NOMO-1 (cell line): ENCODE measurements at regions not wholly inside any gene's neighbourhood (a gene's known extent, or its start where the extent isn't known, plus 50 kb on each side); places are given as distances from the start of the nearest gene placed in this dataset.
A peak's percentile ranks its signal among the peaks of the same experiment; 100 is the strongest.
"Not testable (repeated sequence)": the region's sequence is repeated elsewhere in the genome, so short reads cannot be mapped to it uniquely, and the experiment has no call there.

ENCODE experiments used
- DNase-seq, 2 experiments: peaks; one replicate each; lab custom pipeline; 2025; ENCODE audit not compliant: unreplicated experiment in 2 of 2; lab: John Stamatoyannopoulos, UW

DNA sequence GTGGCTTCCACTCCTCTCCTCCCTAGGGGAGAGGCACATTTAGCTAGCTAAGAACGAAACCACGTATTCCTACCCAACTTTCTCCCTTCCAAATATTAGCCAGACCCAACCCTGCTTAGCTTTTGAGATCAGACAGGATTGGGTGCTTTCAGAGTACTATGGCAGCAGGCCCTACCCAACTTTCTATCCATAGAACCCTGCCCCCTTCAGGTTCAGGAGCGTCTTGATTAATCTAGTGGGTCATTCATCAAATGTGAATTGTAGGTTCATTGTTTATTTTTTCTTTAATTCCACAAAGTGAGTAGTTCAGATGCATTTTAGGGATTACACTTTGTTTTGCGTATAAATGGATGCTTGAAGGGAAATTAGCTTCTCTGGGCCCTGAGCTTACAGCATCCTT is 188.3 kb downstream of the MIB1 start:
- DNase-seq, result no peak

DNA sequence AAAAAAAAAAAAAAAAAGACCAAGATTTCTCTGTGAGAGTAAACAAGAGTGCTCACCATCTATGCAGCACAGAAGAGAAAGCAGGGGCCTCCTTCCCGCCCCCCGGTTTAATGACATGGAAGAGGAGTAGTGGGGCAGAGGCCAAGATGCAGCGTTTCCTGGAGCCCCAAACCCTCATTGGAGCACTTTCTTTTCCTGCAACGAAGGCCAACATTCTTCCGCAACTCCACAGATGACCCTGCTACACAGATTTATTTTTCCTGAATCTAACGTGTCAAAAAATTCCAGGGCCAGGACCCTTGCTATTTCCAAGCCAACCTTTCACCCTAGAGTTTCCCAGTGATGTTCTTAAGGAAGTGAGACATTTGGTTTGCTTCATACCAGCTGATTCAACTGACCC is 189.6 kb downstream of the MIB1 start:
- no peak for DNase-seq

DNA sequence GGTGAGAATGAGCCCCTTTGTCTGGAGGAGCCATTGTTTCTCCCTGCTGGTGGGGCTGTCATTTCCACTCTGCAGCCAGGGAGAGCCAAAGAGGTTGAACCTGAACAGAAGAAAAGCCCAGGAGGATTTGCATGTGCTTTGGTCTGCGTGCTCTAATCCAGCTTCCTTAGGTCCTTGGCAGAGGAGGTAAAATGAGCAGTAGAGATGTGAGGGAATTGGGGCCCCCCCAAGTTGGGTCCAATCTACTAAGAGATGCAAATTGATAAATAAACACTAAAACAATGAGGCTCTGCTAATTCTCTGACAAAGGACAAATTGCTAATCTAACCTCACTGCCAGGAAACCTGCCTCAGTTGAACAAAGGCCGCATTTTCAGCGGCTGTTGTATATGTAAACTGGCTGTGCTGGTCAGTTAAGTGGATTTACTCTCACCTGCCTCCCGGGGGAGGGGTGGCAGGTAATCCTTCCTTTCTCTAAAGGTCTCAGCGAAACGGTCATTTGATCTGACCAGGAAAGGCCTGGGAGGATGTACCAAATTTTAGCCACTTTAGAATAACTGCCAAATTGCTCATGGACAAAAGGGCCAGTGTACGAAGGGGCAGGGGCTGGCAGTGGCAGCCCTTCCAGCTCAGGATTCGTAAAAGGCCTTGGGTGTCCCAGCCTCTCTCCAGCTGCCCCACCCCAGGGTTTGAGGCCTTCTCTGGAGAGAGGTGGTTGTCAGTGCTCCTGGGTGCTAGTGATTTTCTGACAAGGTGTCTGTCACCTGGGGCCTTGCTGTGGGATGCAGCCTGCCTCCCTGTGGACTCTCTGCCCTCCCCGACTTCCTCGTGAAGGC is 193.6 kb downstream of the MIB1 start:
- no peak for DNase-seq

DNA sequence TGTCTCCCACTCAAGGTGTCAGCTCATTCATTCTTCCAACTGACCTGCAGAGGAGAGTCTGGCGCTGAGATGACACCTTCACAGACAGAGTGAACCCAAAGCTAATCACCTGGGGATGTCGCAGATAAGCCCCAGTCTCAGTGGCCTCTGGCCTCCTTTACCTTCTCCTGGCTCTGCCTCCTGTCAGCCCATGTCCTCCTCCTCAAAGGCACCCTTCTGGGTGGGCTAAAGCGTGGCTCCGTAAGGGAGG is 194.1 kb downstream of the MIB1 start:
- DNase-seq, result no peak

DNA sequence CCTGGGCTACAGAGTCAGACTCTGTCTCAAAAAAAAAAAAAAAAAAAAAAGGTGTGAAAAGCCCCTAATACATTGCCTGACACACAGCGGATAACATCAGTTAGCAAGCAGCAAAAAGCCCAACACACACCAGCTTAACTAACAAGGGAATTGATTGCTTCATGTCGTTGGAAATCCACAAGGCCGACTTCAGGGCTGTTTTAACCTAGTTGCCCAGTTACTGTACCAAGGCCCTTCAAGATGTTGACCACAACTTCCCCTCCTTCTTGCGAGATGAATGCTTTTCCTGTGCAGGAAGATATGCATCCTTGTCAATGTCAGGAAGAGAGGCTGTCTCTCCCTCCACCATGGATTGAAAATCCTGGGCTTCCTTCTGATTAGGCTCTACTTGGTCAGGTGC is 202.9 kb downstream of the MIB1 start:
- DNase-seq, result peak; percentile 24 to 58

DNA sequence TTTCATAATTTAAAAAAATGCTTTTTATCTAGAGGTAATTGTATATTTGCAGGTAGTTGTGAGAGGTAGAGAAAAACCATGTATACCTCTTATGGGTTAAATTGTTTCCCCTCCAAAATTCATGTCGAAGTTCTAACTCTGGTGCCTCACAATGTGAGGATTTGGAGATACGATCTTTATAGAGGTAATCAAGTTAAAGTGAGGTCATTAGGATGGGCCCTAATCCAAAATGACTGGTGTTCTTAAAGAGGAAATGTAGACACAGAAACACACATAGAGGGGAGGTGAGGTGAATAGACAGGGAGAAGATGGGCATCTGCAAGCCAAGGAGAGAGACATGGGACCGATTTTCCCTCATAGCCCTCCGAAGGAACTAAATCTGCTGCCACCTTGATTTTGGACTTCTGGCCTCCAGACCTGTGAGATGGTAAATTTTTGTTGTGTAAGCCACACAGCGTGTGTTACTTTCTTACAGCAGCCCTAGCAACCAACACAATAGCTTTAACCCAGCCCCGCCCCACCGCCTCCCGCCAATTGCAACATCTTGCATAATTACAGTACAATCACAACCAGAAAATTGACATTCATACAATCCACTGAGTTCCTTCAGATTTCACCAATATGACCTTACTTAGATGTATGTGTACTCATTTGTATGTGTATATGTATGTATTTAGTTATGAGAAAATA is 208.9 kb downstream of the MIB1 start:
- DNase-seq, result no peak

DNA sequence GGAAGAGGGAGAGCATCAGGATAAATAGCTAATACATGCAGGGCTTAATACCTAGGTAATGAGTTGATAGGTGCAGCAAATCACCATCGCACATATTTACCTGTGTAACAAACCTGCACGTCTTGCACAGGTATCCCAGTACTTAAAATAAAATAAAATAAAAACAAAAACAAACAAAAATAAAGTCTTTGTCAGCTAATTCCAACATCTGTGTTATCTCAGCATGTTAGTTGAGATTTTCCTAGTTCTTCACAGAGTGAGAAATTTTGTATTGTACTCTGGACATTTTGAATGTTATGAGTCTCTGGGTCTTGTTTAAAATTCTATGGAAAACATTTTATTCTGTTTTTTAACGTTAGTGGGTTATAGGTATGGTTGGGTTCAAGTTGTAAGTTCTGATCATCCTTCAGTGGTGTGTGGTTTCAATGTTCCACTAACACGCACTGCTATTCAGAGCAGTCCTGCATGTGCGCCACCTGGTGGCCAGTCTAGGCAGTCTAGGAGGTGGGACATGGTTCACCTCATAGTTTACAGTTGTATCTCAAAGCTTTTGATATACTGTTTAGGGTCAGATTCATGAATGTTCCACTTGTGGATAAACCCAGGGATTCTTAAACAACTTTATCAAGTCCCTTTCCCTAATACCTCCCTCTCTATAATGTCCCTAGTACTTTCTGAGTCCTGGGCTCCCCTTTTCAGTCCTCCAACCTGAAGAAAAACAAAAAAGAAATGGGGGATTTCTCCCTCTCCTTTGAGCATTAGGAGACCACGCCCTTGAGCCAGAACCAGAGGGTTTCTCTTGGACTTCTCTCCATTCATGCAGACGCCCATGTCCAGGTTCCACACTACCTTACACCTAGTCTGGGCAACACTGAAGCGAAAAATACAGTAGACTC is 213.4 kb upstream of the GATA6 start:
- peak; percentile 4 to 34 for DNase-seq

DNA sequence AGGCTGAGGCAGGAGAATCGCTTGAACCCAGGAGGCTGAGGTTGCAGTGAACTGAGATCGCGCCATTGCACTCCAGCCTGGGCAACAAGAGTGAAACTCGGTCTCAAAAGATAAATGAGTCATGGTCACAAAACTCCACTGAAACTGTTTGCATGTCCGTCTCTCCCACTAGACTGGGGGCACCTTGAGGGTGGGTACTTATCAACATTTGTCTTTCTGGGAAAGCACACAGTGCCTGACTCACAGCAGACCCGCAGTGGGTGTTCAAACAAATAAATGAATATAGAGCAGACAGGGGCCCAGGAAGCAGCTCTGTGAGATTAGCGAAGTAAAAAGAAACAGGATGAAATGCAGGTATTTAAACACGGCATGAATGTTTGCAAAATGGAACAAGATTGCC is 211.1 kb upstream of the GATA6 start:
- no peak for DNase-seq

DNA sequence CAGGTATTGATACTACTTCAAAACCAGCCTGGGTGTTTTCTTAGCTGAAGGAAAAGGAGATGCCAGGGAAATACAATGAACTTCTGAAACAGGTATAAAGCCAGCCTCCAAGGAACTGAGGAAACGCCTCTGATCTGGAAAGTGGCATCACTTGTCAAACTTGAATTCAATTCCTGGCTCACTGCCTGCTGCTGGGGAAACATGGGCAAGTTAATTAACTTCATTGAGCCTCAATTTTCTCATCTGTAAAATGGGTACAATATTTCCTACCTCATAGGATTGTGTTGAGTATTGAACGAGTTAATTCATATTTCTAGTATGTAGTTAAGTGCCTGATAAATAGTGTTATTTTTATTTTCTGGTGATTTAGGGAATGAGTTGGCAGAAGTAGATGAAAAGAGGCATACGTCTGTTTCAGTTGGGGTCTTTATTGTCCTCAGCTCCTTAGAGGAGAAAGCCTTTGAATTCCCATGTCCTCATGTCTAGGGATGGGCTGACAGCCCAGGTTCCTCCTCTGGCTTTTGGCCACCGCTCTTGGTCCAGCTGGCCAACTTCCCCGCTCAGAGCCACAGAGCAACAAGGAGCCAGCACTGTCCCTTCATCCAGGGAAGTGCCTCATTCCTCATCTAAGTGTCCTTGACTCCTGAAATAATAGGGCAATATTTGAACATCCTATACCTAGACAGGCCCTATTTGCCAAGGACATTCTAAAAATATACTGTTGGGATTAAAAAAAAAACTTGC is 210.5 kb upstream of the GATA6 start:
- no peak for DNase-seq

DNA sequence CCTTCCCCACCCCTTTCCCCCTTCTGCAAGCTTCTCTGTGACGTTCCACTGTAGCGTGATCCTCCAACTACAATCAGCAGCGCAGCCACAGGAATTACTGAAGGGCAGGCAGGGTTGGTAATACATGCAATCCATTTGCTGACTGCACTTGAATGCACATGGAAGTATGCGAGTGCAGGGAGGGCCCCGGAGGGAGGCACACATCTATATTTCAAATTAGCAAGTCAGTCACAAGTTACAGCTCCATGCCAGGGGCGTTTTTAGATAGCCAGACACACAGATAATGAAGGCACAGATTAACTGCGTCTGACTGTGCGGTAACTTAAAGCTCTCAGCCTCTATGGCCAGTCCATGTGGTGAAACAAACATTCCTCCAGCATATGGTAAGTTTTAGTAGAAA is 209.2 kb upstream of the GATA6 start:
- no peak for DNase-seq

DNA sequence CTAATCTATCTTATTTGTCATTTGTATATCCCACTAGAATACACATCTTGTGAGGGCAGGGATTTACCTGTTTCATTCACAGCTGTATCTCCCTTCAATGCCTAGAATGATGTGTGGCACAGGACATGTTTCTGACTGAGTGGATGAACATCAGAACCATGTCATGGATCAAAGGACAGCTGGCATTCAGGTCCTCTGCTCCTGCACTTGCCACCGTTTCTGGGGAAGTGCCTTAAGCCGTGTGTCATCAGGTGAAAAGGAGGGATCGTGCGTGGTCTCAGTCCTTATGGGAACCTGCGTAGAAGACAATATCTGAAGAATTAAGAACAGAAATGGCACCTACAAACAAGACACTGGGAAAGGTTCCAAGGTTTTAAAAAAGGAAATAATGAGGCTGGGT is 206.1 kb upstream of the GATA6 start:
- DNase-seq, result no peak

DNA sequence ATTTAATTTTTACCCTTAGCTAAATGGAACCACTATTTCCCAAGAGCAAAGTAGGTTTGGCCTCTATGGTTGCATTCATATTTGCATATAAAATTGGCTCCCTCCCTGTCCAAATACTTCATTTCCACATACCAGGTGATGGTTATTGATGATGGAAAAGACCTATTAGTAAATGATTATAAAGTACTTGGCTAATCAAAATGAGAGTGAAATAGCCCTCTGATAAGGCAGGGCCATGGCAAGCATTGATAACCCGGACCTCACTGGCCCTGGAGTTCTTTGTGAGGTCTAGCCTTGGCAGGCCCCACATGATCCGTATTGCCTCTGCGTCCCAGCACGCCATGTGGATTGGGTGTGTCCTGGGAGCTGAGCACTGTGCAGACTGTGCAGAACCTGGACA is 201.1 kb upstream of the GATA6 start:
- no peak for DNase-seq

DNA sequence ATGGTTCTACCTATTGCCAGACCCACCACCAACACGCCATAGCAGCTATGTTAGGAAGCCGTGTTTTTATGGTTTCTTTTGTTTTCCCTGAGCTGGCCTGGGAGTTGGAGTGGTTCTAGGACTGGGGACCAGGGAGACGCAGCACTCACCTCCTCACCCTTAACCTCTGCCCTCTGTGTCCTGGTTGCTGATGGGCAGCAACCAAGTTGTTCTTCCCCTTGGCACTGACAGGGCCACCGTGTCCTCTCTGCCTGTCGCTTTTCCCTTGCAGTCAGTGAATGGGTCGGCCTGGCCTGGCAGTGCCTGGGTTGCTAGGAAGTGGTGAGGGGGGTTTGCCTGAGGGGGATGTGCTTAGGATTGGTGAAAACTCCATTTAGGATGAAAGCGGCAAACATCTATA is 197.1 kb upstream of the GATA6 start:
- no peak for DNase-seq

DNA sequence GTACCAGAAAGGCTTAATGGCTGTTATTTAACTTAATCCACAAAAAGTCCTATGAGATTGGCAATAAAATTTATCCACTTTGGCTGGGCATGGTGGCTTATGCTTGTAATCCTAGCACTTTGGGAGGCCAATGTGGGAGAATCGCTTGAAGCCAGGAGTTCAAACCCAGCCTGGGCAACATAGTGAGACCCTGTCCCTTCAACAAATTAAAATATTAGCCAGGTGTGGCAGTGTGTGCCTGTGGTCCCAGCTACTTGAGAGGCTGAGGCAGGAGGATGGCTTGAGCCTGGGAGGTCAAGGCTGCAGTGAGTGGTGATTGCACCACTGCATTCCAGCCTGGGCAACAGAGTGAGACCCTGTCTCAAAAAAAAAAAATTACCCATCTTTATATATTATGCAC is 193.4 kb upstream of the GATA6 start:
- not testable (repeated sequence) for DNase-seq

DNA sequence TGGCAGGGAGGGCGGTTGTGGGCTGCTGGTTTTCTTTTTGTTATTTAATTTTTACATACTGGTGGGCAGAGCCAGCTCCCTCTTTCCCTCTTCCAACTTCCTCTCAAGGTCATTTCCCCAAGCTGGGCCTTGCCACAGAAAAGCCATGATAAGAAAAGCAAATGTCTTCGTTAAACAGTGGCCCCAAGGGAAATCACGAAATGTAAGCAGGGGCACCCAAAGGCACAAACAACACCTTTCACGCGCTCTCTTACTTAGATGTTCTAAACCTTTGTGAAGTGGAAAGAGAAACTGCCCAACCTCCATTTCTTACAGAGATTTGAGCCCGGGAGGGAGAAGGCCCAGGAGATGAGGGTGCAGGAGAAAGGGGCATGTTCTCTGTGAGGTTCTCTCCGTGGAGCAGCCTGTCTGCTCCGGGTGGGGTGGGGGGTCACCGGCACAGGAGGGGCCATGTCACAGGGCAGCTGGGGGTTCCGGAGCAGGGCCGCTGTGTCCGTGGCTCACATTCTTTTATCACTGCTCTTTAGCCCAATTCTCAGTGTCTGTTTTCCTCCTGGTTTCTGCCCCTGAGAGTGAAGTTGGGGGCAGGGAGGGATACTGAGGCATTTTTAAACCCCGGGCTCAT is 190.7 kb upstream of the GATA6 start:
- no peak for DNase-seq

DNA sequence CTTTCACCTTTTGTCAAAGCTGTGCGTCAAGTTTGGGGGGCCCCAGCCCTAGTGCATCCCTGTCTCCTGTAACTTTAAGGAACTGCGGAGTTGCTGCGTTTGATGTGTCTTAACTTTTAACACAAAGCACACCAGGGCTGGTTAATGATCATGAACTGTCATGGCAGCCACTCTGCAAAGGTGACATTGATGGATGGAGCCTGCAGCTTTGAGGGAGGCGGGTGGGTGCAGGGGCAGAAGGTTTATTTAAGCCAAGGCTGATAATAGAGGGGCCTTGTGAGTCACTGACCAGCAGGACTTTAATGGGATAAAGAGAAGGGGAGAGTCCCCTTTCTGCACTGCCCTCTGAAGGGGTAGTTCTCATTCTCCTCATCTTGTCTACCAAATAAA is 190.2 kb upstream of the GATA6 start:
- DNase-seq, result no peak

DNA sequence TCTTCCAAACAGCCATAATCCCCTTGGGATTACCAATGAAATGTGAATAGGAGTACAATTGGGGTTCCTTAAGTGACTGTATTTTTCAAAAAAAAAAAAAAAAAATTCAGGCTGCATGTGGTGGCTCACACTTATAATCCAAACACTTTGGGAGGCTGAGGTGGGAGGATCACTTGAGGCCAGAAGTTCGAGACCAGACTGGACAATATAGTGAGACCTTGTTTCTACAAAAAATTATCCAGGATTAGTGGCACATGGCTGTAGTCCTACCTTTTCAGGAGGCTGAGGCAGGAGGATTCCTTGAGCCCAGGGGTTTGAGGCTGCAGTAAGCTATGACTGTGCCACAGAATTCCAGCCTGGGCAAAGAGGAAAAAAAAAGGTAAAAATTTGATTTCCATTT is 189.6 kb upstream of the GATA6 start:
- DNase-seq, result no peak

DNA sequence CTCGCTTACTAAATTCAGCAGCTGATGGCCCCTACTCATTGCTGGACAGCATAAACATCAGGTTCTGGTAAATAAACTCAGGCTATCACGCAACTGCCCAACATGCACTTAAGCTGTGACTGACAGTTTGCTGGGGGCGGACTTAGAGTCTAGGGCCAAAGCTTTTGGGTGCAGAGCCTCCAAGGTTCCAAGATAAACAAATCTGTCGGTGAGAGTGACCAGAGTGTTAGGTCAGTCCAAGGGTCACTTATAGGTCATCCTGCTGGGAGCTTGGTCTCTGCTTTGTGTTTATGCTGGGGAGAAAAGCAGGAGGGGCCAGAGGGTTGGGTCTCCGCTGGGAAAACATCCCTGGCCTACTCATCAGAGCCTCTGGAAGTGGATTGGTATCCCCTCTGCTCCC is 188.6 kb upstream of the GATA6 start:
- no peak for DNase-seq

DNA sequence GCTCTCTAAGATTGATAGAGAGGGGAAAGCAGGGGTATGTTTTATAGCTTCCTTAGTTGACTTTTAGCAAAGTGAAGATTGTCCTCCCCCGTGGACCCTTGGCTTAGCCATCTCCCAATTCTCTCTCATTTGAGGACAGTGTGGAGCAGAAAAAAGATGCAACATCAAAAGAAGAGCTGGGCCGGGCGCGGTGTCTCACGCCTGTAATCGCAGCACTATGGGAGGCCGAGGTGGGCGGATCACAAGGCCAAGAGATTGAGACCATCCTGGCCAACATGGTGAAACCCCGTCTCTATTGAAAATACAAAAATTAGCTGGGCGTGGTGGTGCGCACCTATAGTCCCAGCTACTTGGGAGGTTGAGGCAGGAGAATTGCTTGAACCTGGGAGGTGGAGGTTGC is 187.9 kb upstream of the GATA6 start:
- DNase-seq, result not testable (repeated sequence)

DNA sequence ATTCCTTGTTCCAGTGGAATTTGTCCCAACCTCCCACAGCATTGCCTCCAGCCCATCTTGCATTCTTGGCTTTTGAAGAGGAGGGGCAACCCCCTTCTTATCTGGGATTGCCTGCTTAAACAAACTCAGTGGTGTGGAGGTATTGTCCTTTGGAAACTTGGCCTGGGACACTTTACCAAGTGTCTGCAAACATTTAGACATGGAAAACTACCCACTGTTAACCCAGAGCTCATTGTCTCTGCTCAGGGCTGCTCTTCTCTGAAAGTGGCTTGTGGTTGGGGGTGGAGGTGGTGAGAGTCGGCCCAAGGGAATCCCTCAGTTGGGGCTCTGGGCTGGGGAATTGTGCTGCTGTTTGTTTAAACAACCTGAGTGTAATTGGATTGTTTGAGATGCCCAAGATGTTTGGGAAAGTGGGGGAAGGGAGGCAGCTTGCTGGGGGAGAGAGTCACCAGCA is 178.3 kb upstream of the GATA6 start:
- no peak for DNase-seq

DNA sequence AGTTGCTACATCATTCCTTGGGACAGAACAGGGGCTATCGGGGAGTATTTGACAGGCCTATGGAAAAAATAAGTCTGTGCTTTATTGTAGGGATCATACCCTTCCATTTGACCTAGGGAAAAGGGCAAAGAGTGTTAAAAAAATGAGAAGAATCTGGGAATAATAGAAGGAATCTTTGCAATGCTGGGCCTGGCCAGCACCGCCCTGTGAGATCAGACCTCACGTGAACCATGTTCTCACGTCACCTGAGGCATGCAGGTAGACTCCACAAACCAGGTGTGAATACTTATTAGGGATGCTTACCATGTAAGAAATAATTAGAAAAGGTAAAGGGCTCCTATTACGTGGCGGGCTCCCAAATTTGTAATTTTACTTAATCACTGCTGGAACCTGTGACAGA is 177.5 kb upstream of the GATA6 start:
- no peak for DNase-seq
